ENCODE measurements at regions not wholly inside any gene's neighbourhood (a gene's known extent, or its start where the extent isn't known, plus 50 kb on each side); places are given as distances from the start of the nearest gene placed in this dataset.

DNA sequence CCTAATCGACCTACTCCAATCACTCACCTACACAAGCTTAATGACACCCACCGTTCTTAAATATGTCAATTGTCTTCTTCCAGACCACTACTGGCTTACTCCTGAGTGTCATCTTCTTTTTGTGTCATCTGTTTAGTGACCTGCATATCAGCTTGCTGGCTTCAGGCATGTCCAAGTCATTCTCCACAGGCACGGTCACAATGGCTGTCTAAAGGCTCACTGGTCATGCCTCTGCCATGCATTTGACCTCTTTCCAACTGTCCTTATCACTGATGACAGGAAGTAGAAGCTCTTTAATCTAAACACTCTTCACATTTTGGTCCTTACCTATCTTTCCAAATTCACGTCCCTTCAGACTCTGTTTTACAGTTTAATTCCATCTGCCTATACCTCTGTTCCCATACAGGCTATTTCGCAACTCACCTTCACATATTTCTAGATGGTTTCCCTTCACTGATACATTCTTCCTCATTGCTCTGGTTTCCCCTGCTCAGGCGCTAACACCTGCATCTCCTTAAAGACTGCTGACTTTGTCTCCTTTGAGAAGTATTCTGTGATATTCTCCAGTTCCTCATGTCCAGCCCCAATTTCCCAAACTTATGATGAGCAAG, 217.5 kb downstream of the TRIB2 start:
- no peak for DNase-seq

DNA sequence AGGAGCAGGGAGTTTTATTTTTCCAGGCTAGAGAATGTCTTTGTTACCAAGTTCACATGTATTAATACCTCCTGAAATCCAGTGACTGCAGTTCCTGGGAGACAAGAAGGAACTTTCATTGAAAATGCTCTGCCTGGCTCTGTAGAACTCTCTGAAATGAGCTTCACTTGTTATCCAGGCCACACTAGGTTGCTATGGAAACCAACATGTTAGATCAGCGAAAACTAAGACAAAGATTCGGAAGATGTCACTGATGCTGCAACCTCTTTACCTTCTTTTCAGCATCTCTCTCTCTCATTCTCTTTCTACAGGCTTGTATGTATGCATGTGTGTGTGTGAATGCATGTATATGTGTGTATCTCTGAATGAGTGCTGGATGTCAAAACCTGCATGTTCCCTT, 218.5 kb downstream of the TRIB2 start:
- no peak for DNase-seq

DNA sequence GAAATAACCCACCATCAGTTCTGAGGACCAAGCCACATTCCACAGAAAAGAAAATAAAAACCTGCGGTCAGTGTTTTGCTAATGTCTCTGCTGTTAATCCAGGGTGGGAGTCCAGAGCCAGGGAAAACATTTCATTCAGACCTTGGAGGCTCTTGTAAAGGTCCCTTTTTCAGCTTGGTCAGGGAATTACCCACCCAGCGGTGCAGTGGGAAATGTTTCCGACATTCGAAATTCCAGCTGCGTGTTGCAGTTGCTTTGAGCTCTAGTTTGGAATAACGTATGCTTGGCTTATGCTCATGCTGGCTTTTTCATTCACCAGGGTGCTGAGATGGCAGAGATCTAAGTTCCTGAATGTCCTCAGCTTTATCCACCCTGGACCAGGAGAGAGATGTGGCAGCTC, 219.1 kb downstream of the TRIB2 start:
- no peak for DNase-seq

DNA sequence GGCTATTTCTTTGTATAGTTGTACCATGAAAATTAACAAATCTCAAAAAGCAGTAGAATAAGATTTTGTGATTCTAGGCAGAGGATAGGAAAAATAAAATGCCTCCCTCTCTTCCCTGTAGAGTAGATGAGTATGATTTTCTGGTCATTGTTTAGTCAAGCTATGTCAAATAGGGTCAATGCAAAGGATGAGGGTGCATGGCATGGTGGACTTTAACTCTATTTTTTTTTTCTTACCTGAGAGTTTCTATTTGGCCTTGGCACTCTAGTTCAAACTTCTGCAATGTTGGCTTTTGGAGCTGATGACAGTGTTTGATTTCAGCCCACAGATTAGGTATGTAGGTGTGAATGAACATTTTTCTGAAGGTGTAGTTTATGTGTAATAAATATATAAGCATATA, 224.5 kb downstream of the TRIB2 start:
- DNase-seq, result no peak

DNA sequence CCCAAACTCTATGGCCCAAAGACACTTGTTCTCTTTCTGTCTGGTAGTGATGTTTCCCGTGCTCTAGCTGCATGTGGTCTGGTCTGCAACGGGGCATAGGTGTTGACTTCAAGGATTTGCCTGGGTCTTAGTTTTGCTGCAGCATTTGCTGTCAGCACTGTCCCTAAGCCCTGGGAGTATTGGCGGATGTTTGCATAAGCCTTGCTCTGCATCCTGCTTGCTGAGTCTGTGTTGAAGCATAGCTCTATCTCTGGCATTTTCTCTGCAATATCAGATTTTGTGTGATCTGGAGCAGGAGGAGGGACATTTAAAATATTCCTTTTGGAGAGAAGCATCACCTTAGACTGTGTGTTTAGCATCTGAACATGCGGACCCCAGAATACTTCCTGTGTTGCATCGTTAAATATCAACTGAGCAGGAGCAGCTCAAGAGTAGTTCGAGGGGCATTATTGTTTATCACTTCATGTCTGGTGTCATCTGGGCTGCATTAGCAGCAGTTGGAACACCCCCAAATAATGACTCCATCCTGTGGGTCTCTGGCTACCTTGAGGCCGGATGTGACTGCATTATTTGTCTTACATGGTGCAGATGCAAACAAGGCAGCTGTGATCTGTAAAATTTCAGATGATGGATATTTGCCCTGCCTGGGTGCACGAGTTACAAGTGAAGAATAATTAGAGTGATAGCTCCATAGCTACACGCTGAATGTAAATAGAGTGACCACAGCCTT, 231.7 kb downstream of the TRIB2 start:
- DNase-seq, result no peak

DNA sequence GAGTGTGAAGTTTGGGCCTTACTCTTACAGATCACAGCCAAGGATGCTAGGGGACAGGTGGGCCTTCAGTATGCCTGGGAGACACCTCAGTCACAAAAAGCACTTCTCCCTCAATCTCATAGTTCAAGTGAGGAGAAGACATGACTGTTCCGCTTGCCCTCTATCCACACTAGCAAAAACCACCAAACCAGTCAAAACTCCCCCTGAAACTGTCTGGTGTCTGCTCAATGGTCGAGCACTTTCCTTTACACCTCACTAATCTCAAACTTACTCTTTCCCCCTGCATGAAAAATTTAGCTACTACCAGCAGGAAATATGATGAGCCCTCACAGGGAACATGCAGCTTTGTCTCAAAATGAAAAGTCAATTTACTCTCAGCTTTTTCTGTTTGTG, 232.2 kb downstream of the TRIB2 start:
- no peak for DNase-seq

DNA sequence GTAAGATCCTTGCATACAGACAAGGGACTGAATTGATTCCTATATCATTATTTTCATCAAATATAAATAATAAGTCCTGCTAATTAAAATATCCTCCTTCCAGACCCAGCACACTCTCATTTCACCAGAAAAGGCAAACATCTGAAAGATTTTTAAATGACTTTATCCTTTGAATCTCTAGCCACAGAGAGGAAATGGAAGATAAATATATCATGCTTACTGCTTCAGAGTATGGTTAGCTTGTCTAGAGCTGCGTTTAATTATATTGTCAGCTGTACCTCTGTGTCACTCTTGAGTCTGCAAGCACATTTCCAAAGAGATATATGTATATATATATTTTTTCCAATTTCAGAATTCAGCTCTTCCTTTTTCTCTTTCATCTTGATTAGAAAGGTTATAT, 232.7 kb downstream of the TRIB2 start:
- no peak for DNase-seq

DNA sequence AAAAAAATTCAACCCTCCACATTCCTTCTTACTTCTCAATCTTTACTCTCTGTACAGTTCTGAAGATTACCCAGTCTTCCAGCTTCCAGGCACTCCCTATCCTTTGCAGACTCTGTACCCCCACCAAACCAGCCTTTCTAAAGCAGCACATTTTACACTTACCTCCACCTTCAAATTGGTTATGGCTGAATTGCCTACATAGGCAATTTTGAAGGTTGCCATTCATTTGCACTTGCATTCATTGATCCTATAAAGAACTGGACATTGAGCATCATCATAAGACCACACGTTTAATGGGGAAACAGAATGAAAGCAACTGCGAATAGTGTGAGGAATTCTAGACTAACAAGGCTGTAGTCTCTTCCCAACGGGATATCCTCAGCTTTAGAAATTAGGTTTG, 233.4 kb downstream of the TRIB2 start:
- no peak for DNase-seq

DNA sequence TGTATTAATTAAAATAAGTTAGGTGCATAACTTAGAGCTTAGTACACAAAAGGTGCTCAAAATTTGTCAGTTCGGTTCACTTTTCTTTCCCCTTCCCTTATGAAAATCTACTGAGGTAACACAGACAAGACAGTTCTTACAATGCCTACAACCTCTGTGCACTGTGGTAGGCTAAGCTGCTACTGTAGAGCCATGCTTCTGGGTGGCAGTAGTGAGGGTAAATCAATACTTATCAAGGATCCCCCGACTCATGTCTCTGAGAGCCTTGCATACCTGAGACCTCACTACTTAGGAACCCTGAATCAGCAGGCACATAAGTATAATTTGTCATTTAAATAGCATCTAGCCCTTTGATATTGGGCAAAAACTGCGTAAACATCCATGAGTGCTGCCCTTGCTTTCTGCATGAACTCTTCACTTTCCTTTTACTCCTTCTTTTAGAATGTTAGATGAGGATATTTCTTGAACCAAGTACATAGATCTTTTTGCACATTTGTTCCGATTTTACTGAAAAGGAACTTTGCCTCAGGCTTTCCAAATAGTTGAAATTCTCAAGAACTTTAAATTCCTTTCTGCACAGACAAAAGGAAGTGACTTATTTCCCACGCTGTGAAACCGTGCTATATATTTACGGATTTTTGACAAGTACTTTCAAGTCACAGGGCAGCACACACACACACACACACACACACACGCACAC, 234.4 kb downstream of the TRIB2 start:
- no peak for DNase-seq

DNA sequence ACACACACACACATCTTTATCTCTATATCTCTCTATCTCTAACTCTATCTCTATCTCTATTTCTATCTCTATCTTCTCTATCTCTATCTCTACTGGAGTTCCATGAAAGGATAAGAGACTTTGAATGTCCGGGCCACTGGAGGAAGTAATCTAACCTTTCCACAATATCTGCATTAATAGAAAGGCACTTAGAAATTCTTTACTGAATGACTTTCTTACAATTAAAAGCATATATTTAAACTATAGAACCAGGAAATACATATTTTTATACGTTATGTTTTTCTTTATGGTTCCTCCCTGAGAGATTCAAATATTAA, 234.9 kb downstream of the TRIB2 start:
- DNase-seq, result no peak

DNA sequence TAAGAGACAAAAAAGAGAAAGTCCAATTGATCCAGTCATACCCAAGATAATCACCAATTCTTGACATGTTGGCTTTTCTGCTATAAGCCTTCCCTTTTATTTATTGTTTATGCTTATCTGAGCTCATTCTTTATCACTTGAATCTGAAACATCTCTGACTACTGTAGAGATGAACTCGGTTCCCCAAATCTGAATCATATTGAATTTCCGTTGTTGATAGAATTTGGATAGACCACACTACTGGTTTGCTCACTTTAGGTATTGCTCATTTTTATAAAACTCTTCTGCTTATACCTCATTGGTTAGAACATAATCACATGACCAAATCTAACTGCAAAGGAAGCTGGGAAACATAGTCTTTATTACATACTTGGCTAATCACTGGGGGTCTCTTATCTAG, 236.9 kb downstream of the TRIB2 start:
- no peak for DNase-seq

DNA sequence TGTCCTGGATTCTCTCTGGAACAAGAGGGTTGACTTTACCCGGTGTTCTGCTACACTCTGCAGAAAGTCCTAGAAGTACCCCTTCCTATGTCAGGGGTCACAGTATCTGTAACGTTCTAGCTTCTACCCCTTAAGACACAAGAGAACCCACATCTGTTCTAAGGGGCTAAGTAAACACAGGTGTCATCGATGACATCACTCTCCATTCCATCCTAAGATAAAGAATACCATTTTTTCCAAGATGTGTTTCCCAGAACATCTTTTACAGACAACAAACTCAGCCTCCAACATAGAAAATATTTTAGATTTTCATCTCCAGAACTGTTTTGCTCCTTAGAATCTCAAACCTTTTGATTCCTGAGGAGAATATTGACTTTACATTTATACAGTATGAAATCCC, 239.1 kb downstream of the TRIB2 start:
- no peak for DNase-seq

DNA sequence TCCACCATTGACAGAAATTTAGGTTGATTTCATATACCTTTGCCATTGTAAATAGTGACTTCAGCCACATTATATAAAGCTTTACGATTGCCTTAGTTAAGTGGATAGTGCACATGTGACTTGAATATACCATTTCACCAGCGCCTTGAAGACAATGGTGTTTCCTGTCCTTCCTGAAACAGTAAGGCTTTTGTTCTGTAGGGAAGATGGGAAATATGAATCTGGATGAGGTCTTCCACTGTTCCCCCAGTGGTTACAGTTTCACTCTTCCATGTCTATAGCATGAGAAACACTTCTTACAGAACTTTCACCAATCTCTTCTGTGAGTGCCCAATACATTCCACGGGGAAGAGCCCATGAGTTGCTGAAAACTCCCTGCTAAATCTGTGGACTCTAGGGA, 240.5 kb downstream of the TRIB2 start:
- no peak for DNase-seq

DNA sequence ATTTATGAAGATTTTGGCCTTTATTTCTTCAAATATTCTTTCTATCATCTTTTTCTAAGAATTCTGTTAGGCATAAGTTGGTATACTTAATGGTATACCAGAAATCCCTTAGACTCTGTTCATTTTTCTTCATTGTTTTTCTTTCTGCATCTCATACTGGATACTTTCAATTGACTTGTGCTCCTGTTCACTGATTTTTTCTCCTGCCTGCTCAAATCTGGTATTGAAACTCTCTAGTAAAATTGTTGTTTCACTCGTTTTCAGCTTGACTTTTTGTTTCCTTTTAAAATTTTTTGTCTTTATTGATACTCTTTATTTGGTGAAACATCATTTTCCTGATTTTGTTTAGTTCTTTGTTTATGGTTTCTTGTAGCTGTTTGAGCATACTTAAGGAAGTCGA, 243.2 kb downstream of the TRIB2 start:
- no peak for DNase-seq

DNA sequence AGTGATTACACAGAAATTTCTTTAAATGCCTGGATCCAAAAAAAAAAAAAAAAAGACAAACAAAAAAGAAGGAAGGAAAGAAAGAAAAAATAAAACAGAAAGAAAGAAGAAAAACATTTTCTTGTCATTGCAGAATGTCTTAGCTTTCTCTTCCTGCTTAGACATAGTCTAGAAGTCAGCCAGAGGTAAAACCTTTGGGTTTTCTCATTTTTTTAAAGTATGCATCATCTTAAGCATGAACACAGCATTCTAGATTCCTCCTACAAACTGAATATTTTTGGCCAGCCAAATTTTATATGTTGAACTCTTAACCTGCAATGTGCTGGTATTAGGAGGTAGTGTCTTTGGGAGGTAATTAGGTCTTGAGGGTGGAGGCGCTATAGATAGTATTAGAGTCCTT, 243.9 kb downstream of the TRIB2 start:
- no peak for DNase-seq

DNA sequence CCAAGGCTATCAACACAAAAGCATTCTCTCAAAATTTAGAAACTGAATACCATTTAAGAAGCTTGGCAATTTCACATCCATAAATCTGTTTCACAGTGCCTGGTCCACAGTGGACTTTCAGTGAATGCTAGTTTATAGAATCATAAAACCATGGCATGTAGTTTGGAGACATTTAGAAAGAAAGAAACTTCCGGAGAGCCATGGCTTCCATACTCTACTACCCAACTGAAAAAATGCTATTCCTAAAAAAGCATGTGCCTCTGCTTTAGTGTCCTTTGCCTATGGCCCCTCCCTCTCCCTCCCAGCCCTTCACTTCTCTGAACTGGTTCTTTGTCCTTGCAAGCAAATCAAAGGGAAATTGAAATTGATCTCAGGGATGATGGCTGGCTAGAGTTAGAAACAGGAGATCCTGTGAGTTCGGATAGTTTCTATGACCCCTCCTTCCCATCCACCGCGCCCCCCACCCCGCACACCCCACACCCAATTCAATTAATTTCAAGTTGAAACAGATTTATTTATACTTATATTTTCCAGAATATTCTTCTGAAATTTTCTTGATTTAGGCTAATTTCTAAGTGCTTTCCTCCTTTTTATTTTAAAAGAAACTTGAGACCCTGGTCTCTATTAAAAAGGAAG, 248.3 kb downstream of the TRIB2 start:
- DNase-seq, result no peak

DNA sequence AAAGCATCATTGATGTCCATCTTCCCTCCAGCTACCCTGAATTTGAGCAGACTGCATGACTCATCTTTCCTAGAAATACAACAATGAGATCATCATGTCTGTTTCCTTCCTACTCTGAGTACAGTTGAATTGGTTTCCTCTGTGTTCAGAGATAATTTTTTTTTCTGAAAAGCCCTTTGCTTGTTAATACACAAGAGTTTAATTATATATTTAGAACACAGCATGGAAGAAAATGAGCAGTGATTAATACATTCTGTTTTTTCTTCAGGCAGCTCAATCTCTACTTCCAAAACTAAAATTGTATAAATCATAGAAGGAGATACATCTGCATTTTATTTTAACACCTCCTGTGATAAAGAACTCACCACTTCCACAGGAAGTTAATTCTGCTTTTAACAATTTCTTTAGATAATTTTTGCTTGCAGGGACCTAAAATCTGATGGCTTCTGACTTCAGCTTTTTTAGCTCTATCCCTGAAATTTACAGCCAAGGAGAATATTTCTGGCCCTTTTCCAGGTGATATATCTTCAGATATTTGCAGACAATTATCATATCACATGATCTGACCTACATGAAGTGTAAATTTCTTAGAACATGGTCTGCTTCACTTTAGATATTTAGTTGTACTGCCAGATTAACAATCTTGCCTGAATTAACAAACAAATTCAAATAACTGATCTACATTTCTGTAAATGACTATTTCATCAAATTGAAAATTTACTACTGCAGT, 249.0 kb downstream of the TRIB2 start:
- DNase-seq, result peak; percentile 32

DNA sequence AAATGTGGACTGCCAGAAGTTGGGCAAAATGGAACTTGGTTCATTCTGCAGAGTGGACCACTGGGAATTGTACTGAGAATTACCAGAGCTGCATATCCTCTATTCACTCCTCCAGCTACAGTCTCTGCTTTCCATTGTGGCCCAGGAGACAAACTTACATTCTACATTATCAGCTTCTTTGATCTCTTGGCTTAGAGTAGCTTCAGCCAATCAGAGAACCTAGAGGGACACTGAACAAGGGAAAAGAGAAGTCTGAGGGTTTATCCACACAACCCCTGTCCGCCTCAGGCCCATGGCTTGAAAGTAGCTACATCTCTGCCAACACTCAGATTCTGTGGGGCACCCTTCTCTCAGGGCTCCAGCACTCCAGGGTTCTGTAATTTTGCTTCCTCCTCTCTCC, 251.1 kb downstream of the TRIB2 start:
- DNase-seq, result no peak

DNA sequence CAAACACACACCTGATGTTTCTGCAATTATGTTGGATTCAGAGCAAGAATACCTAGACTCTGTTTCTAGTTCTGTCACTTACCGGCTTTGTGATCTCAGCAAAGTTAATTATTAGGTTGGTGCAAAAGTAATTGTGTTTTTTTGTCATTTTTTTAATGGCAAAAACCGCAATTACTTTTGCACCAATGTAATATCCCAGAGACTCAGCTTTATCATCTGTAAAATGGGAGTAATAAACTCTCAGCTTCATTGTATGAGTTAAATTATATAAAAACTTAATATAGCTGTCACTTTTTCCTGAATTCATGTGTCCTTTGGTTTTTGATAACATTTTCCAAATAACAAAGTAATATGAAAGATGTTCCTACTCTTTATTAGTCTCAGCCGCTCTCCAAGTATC, 251.7 kb downstream of the TRIB2 start:
- no peak for DNase-seq

DNA sequence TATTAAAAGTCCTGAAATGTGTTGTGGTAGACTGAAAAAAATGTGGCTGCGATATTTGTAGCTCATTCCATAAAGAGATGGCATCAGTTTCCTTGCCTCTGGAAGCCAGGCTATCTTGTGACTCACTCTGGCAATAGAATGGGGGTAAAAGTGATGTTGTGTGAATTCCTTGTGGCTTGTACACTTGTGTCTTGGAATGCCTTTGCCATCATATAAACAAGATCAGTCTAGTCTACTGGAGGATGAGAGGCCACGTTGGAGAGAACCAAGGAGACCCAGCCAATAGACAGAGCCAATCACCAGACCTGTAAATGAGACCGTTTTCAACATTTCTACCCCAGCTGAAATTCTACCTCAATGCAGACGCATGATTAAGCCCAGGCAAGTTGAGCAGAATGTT, 254.1 kb downstream of the TRIB2 start:
- DNase-seq, result no peak

DNA sequence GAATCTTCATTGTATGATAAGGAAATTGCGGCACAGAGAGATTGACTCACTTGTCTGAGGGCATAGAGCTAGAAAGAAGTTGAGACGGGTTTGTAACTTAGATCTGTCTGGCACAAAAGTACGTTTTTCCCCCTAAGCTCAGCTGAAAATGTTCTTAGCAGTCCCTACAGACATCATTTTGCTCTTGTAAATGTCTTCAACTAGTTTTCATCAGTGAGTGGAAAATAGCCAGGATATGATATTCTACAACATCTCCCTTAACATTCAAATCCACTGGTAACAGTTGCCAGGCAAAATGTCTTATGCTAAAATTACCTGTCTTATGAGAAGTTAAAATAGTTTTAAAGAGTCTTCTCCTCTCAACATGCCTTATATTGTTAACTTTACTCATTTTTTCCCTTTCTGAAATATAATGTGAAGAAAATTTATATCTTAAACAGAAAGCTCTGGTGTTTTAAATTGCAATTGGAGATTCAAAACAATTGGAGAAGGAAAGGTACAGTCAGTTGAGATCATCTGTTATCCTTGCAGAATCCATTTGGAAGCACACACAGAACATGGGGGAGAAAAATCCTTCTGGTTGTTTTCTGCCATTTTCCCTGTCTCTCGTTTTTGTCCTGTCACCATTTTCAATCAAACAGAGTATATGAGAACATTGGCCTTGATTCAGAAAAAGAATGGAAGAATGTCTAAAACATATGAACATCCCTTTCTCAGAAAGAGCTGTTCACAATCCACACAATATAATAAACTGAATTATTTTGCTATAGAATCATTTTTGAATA, 255.0 kb downstream of the TRIB2 start:
- DNase-seq, result no peak

DNA sequence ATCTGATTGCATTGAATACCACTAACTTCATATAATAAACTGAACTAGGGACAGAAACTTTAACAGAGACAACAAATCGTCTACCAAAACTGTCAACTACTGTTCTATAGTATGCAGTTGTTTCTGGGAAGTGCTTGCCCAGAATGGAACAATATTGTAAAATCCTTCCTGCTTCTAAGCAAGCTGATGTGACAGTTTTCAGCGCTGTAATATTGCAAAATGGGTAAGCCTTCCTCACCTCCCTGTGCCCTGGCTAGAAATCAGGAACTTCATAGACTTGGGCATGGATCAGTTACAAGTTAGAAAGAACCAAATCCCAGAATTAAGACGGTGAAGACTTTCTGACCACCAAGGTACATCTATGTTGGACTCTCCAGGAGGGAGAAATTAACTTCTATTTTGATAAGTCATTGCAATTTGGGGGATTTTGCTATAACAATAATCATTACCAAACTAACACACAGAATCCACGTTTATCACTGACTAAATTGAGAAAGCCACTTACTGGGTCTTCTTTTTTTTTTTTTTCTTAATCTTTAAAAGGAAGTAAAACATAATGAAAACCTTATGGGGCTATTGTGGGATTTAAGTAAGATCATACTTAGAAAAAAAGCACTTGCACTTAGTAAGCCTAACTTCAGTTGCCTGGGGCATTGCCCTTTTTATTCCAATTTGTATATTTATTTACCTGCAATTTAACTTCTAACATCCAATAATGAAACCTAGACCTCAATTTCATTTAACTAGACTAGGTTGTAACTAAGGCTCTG, 261.5 kb downstream of the TRIB2 start:
- no peak for DNase-seq
